ENCODE measurements at regions not wholly inside any gene's neighbourhood (a gene's known extent, or its start where the extent isn't known, plus 50 kb on each side); places are given as distances from the start of the nearest gene placed in this dataset.
A peak's percentile ranks its signal among the peaks of the same experiment; 100 is the strongest.

- TF ChIP-seq POLR2A (IDR thresholded peaks at IDR 0.05): no peak
- no peak for TF ChIP-seq CTCF (IDR thresholded peaks at IDR 0.05 in 8 of 11, conservative IDR thresholded peaks at IDR 0.05 in 3 of 11)
- no peak for DNase-seq
- peaks cover 0 to 39% (median 4%) of the 10 kb centered on the region in 6 donors for H3K4me1 ChIP-seq
- no peak overlapping the region for H3K4me3 ChIP-seq
- H3K36me3 ChIP-seq: no peaks in the 10 kb centered on the region
- WGBS, 5 donors: 57 to 92% (median 85%) methylated on average over 2 of the region's 2 CpGs
- peak overlapping the region in 1 of 8 donors; percentile 10 for H3K27ac ChIP-seq
- H3K9me3 ChIP-seq: peaks cover 0 to 9% (median 3%) of the 10 kb centered on the region in 8 donors
- no peaks in the 10 kb centered on the region for H3K27me3 ChIP-seq (replicated peaks in 1 of 7)
- intact Hi-C loops (cut with DNase I; ENCODE audit: low total_unique reads): no loop called here
Observed at GRCh38 chr1:242787968-242788367, 263.5 kb upstream of the PLD5 start.

GRCh38 chr1:242784807-242785206 lies 260.3 kb upstream of the PLD5 start:
- intact Hi-C loops (cut with DNase I; ENCODE audit: low total_unique reads): no loop called here
- Histone ChIP-seq H3K36me3 (no peaks in the 10 kb centered on the region), H3K27ac (peak overlapping the region in 6 of 8 donors; percentile 36 to 79 (median 61)), H3K27me3 (replicated peaks in 1 of 7) (no peaks in the 10 kb centered on the region), H3K4me1 (peaks cover 0 to 37% (median 4%) of the 10 kb centered on the region in 6 donors), H3K4me3 (no peak overlapping the region), H3K9me3 (no peaks in the 10 kb centered on the region)
- TF ChIP-seq CTCF (IDR thresholded peaks at IDR 0.05 in 8 of 11, conservative IDR thresholded peaks at IDR 0.05 in 3 of 11): no peak
- TF ChIP-seq POLR2AphosphoS5 (IDR thresholded peaks at IDR 0.05): no peak
- TF ChIP-seq POLR2A (IDR thresholded peaks at IDR 0.05): no peak
- 63 to 81% (median 70%) methylated on average over 6 to 7 of the region's 7 CpGs for WGBS, 5 donors
- DNase-seq: no peak

GRCh38 chr1:242784084-242784483 lies 259.6 kb upstream of the PLD5 start:
- Histone ChIP-seq H3K36me3 (no peaks in the 10 kb centered on the region), H3K9me3 (no peaks in the 10 kb centered on the region), H3K27me3 (replicated peaks in 1 of 7) (no peaks in the 10 kb centered on the region), H3K4me3 (no peak overlapping the region), H3K4me1 (peaks cover 0 to 29% (median 4%) of the 10 kb centered on the region in 6 donors), H3K27ac (peak overlapping the region in 6 of 8 donors; percentile 36 to 79 (median 61))
- TF ChIP-seq POLR2A (IDR thresholded peaks at IDR 0.05): no peak
- TF ChIP-seq CTCF (IDR thresholded peaks at IDR 0.05 in 8 of 11, conservative IDR thresholded peaks at IDR 0.05 in 3 of 11): no peak
- TF ChIP-seq POLR2AphosphoS5 (IDR thresholded peaks at IDR 0.05): peak in 1 of 3 donors; percentile 31
- DNase-seq: no peak
- intact Hi-C loops (cut with DNase I; ENCODE audit: low total_unique reads): no loop called here
- 8 to 30% (median 16%) methylated on average over 4 of the region's 4 CpGs for WGBS, 5 donors

GRCh38 chr1:242774256-242774655 lies 249.8 kb upstream of the PLD5 start:
- H3K27ac ChIP-seq: no peak overlapping the region
- no peaks in the 10 kb centered on the region for H3K36me3 ChIP-seq
- intact Hi-C loops (cut with DNase I; ENCODE audit: low total_unique reads): no loop called here
- 88 to 95% (median 93%) methylated on average over 18 to 20 of the region's 20 CpGs for WGBS, 5 donors
- H3K4me1 ChIP-seq: no peaks in the 10 kb centered on the region
- no peak overlapping the region for H3K4me3 ChIP-seq
- H3K27me3 ChIP-seq (replicated peaks in 1 of 7): no peaks in the 10 kb centered on the region
- peaks cover 0 to 14% (median 3%) of the 10 kb centered on the region in 8 donors for H3K9me3 ChIP-seq
- DNase-seq: no peak
- TF ChIP-seq POLR2A (IDR thresholded peaks at IDR 0.05) (no peak), POLR2AphosphoS5 (IDR thresholded peaks at IDR 0.05) (no peak), CTCF (IDR thresholded peaks at IDR 0.05 in 8 of 11, conservative IDR thresholded peaks at IDR 0.05 in 3 of 11) (no peak)

Data from spleen (tissue), 11 donors.